ENCODE measurements at regions not wholly inside any gene's neighbourhood (a gene's known extent, or its start where the extent isn't known, plus 50 kb on each side); places are given as distances from the start of the nearest gene placed in this dataset.

GRCh38 chr1:195909061-195909460, 699.2 kb downstream of the KCNT2 start:
- no peak for TF ChIP-seq EZH2phosphoT487 (IDR thresholded peaks at IDR 0.05; ENCODE audit: borderline replicate concordance, low read depth, low read length)
- no peak for TF ChIP-seq CTCF (conservative IDR thresholded peaks at IDR 0.05; ENCODE audit: low read length)
